ENCODE measurements at regions not wholly inside any gene's neighbourhood (a gene's known extent, or its start where the extent isn't known, plus 50 kb on each side); places are given as distances from the start of the nearest gene placed in this dataset.

DNA sequence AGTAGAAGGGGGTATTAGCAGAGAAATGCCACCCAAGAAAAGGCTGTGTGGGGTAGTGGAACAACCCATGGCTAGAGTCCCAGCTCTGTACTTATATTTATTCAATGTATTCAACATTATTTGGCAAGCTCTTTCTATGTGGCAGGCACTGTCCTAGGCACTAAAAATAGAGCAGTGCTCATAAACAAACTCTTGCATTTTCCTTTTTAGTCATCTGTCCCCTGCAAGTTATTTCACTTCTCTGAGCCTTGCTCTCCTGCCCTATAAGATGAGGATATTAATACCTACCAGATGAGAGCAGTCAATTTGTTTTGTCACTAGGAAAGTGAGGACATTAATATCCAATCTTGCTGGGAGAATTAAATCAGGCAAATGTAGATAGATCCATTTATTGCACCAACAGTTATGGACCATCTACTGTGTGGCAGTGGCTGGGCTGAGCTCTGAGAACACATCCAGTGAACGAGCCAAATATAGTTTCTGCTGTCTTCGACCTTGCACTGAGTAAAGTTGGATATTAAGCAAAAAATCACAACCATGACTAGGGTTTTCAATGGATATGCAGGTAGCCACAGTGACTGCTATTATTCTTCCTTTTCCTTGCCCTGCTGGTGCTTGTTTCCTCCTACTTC is 314.3 kb upstream of the TBX3 start:
- DNase-seq (ENCODE audit: low read depth), result no peak

DNA sequence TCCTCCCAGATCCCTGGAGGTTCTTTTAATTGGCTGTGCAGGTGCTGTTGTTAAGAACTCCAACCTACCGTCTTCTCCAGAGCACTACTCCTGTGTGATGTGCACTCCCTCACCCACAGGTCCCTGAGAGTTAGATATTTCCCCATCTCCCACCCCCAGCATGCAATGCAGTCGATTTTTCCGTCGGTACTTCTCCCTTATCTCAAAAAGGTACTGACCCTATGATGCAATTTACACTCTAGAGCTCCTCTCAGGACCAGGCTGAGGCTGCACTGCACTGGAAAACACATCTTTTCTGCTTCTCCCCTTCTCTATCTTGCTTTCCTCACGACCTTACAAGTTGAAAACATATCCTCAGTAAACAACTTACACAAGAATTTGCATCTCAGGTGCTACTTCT is 312.4 kb upstream of the TBX3 start:
- DNase-seq (ENCODE audit: low read depth), result no peak

DNA sequence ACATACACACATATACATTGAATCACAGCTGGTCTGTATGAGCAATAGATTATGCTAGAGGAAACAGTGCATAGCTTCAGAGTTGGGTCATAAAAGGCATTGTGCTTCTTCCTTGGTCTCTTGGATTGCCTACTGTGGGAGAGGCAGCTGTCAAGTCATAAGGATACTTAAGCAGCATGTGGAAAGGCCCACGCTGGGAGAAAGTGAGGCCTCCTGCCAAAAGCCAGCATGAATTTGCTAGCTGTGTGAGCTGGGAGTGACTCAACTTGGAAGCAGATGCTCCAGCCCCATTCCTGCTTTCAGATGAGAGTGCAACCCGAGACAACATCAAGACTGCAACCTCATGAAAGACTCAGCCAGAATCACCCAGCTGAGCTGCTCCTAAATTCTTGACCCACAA is 311.9 kb upstream of the TBX3 start:
- DNase-seq (ENCODE audit: low read depth), result peak; percentile 78

DNA sequence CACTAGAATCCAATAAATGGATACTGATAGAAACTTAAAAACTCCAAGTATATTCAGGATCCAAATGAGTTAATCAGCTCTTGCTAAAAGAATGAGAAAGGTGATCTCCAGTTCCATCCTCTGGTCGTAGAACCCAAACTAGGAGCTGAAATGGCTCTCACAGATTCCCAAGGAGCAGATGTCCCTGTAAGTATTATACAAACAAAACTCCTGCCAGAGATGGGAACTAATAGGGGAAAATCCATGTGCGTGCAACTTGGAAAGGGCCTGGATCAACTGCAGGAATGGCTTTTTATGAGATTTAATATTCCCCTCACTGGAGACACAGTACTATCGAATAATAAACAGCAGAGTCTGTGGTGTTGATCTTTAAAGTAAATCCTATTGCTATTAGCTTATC is 309.2 kb upstream of the TBX3 start:
- no peak for DNase-seq (ENCODE audit: low read depth)

DNA sequence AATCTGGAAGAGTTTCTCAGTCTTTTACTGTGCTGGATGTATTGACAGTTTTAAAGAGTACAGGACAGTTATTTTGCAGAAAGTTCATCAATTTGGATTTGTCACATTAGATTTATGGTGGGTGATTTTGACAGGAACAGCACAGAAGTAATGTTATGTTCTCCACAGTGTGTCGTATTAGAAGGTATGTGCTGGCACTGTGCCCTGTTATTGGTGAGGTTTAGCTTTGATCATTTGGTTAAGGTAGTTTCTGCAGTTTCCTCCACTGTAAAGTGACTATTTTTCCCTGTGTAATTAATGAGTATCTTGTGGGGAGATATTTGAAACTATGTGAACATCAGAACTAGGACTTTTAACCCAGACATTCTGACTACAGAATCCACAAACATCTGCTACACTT is 308.5 kb upstream of the TBX3 start:
- DNase-seq (ENCODE audit: low read depth), result no peak

DNA sequence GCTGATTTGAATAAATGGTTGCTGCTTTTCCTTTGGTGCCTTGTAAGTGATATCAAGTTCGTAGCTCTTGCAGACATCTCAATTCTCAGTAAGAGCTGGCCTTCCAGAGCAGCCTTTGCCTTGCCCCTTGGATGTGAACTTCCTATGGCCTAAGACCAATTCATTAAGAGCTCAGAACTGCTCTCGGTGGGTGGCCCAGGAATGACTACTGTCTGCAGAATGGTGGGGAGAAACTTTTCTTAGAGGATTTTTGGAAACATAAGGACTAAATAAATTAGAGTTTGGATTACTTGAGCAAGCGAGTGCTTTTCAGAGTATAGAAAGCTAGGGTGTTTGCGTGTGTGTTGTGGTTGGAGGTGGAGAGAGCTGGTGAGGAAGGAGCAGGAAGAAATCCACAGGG is 306.4 kb upstream of the TBX3 start:
- DNase-seq (ENCODE audit: low read depth), result no peak

DNA sequence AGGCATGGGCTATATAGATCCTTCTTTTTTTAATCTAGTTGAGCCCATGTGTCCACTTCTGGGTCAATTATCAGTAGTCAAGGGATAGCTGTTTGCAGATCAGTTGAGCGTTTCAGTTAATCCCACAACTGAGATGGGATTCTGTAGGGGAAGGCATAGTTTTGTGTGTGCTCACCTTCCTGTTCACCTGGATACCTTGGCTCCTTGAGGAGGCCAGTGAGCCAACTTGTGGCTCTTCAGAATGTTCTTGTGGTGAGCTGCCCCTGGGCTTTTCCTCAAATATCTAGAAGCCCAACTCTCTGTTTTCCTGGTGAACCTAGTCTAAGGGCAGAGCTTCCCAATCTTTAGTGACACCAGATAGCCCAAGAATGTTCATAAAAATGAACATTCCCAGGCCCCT is 302.9 kb upstream of the TBX3 start:
- no peak for DNase-seq (ENCODE audit: low read depth)

DNA sequence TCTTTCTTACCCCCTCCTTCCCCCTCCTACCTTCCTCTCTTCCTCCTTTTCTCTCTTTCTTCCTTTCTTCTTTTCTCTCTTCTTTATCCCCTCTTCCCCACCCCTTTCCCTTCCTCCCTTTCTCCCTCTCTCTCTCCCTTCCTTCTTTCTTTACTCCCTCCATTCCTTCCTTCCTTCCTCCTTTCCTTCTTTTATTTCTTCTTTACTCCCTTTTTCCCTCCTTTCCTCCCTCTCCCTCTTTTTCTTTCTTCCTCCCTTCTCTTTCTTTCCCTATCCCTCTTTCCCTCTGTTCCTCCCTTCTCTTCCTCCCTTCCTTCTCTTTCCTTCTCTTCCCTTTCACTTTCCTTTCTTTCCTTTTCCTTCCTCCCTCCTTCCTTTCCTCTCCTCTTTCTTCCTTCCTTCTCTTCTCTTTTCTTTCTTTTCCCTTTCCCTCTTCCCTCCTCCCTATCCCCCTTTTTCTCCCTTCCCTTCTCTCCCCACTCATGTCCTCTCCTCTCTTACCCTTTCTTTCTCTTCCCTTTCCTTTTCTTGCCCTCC is 302.3 kb upstream of the TBX3 start:
- DNase-seq (ENCODE audit: low read depth), result no peak

DNA sequence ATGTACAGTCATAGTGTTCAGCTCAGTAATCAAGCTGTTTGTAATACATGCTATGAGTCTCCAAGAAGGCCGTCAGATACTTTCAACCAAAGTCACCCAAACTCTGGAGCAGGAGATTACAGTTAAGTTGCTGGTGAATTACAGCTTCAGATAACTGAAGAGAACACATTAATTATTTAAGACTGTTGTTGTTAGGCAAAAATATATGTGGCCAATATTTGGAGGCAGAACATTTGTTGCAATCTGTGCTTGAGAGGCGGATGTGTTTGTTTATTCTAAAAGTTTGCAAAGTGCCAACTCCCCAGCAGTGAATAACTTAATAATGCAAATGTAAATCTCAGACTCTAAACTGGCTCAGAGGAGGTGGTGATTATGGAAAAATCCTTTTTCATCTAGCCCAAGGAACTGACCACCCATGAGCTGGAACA is 300.7 kb upstream of the TBX3 start:
- no peak for DNase-seq (ENCODE audit: low read depth)

DNA sequence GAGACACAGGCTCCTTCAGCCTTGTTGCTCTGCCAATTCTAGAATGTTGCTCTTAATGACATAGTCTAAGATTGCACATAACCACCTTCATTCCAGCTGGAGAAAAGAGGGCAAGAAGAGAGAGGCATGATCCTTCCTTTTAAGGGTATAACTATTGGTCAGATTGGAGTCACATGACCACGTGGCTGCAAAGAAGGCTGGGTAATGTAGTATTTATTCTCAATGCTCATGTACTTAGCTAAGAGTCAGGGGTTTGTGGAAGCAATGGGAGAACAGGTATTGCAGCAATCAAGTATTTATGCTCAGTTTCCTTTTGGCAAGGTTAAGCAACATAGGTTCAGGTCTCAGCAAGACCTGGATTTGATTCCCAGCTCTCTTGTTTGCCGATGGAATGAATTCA is 298.8 kb upstream of the TBX3 start:
- peak; percentile 27 for DNase-seq (ENCODE audit: low read depth)

DNA sequence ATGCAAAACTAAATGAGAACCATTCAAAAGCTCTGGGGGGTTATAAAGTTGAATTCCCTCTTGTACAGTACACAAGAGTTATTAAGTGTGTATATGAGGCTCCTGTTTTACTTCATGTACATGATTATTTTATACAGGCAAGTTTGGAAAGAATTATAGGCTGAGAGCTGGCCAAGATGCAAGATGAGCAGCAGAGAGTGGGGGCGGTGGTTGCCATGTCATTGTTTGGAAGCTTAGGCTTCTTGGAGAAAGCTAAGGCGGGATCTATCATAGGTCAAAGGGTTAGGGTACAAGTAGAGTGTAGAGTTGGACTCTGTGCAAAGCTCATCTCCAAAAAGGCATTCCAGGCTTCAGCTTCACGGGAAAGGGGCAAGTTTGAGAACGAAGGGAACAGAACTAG is 297.1 kb upstream of the TBX3 start:
- DNase-seq (ENCODE audit: low read depth), result no peak

DNA sequence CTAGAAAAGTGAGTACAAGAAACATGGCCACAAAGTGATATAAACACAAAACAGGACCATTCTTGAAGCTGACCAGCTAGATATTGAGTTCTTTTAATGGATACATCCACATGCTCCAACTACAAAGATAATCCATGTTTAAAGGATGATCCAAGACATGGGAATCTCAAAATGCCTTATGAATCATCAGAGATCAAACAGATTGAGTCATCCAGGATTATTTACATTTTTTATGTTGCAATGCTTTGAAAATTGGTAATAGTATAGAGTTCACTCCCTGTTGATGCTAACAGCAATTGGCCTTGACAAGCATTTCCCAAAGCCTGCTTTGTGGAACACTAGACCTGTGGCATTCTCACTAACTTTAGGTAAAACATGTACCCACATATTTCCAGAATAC is 293.0 kb upstream of the TBX3 start:
- peak; percentile 69 for DNase-seq (ENCODE audit: low read depth)

DNA sequence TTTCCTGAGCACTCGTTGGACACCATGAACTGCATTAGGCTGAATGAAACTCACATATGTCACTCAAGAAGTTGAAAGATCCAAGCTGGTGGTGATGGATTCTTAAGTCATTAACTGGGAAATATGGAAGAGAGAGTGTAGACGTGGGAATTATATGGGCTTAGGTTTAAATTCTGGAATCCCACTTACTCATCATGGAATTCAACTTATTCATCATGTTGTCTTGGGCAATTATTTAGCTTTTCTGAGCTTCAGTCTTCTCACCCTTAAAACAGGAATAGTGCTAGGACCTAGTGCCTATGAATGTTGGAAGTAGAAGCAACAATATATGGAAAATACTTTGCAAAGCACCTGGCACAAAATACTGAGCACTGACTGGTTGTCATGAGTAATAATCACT is 292.4 kb upstream of the TBX3 start:
- no peak for DNase-seq (ENCODE audit: low read depth)

DNA sequence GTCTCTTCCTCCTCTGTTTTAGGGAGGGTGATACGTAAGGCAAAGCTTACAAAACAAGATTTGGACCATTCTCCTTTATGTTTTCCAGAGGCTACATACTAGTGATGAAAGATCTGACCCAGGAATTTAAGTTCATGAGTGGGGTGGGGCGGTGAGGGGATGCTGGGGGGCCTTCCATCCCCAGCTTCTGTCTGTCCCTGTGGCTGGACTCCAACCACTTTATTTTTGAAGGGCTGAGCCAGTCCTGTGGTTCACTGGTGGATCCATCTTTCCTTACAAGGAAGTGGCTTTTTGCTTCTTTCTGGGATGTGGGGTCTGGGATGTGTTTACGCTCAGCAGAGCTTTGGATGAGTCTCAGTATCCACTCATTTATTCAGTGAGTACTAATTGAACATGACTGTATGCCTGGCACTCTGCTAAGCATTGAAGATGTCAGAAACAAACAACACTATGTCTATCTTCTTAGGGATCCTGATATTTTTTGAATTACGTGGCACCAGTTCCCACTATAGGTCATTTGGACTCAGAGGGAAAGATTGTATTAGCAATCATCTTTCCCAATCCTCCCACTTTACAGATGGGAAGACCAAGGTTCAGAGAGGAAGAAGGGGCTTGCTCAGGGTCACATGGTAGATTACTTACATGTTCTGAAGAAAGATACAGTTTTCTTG is 291.8 kb upstream of the TBX3 start:
- no peak for DNase-seq (ENCODE audit: low read depth)

DNA sequence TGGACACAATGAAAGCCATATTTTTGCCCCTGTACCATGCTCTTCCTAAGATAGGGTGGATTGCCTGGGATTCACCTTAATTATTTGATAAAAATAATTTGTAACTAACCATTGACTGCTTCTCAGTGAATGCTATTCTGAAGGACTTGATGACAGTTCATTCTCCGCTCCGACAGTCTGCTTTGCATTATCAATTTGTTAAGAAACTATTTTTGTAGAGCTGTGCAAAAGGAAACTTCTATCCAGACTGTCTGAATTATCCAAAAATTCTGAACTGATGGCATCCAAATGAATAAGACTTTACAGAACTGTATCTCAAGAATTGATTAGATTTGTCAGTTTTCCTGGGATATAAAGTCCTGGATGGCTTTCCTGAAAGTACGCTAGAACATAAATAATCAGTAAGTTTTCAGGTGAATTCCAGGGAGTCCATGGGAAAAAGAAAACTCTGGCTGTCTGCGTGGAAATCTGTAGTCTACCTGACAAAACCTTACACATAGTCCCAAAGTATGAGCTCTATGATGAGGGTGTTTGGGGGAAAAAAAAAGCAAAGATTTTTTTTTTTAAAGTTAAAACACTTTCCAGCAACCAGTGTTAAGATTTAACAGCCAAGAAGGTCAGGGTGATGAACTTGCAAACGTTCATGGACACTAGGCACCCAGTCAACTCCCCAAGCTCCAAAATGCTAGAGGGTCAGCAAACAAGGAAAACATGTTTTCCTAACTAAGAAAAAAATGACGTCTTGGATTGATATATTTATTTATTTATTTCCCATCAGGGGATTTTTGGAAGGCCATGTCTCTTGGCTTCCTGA is 291.1 kb upstream of the TBX3 start:
- DNase-seq (ENCODE audit: low read depth), result no peak

DNA sequence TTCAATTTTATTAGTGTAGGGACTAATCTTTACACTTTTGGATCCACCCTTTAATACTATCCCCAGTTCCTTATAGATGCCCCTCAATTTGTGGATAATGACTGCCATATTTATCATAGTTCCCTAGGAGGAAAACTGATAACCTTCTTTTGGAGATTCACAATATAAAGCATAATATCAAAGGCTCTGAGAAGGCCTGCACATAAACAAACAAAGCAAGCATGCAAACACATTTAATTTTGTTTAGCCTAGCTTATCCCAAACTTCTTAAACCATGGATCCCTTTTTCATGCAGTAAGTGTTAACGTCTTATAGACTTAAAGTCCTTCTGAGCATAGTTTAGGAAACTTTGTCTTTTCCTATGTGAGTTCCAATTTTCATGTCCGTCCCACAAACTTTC is 290.4 kb upstream of the TBX3 start:
- no peak for DNase-seq (ENCODE audit: low read depth)

DNA sequence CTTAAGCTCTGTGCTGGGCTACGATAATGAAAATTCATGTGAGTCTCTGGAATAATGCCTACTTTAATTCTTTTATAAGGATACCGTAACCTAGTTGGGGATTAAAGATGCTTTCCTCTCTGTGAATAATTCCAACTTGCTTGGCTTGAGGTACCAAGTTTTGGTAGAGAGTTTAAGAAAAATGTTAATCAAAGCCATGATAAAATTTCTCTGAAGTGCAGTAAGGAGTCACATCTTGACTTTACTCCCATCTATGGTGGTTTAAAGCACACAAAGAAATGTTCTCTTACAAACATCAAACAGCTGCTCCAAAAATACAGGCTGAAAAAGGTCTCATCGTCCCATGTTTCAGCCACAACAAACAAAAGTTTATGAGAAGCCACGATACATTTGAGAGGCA is 284.8 kb upstream of the TBX3 start:
- DNase-seq (ENCODE audit: low read depth), result no peak

DNA sequence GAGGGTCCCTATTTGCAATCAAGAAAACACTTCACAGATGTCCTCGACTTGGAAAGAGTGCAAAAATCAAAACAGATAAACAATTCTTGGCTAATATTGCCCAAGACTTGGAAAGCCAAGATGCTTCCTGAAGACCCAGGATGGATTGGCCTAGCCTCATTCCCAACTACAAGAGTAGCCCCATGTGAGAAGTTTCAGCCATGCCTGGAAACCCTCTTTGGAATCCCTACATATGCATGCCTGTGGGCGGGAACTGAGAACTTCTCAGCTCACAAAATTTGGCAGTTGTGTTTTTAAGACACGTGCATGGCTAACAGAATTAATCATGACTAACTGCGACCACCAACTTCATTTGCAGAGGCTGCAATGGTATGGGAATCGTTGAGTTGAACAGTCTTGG is 283.2 kb upstream of the TBX3 start:
- DNase-seq (ENCODE audit: low read depth), result no peak

DNA sequence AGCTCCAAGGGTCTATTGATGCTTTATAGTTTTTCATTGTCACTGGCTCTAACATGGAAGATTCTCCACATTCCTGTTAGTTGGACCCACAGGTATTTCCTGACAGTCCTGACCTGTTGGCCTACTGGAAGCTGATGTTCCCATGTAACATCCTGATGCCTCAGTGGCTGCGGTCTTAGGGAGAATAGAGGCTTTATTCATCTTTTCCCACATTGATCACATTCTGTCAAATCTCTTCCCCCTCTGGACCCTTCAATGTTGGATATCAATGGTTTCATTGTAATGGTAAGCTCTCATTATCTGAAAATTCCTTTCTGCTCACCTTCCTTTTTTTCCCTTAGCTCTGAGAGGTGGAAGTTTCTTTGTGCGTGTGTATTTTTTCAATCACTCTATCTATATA is 280.9 kb upstream of the TBX3 start:
- peak; percentile 65 for DNase-seq (ENCODE audit: low read depth)

DNA sequence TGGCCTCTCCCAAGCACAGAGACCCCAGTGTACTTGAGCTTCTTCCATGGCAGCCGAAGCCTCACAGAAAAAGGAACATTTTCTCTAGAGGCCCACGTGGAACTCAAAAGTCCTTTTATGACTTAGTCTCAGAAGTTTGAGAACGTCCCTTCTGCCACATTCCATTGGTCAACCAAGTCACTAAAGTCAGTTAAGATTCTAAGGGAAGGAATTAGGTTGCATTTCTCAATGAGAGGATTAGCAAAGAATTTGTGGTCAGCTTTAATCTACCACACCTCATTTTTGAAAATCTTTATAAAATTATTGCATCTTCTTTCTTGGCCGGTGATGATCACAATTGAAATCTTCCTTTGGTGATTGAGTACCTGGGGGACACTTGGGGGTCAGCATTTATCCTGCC is 279.9 kb upstream of the TBX3 start:
- peak; percentile 23 for DNase-seq (ENCODE audit: low read depth)

DNA sequence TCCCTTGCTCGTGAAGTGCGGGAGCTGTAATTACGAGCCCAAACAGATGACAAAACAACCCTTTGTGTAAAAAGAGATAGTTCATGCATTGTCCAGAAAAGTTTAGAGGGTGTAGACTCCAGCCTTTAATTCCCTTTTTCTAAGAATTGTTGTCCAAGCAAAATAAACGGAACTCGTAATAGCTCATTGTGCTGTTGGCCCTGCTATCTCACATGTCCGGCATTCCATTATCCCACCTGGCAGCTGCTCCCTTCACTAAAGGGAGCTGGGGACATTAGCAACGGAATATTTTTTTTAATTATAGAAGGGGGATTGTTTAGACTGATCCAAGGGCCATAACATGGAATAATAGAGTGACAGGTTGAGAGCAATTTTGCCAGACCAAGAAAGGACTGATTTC is 277.5 kb upstream of the TBX3 start:
- DNase-seq (ENCODE audit: low read depth), result no peak

DNA sequence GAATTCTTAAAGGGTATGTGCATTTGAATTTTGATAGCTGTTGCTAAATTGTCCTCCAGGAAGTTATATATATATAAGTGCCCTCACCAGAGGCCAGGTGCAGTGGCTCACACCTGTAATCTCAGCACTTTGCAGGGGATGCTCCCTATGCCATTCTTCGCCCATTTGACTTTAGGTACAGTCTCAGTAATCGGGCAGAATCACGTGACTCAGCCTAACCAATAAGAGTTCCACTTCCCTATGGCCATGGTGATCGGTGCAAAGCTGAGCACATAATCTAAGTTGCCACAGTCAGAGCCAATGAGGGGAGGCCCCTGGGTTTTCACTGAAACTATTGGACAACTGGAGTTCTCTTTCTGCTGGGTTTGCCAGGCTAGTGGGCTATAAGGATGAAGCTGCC is 274.6 kb upstream of the TBX3 start:
- no peak for DNase-seq (ENCODE audit: low read depth)

DNA sequence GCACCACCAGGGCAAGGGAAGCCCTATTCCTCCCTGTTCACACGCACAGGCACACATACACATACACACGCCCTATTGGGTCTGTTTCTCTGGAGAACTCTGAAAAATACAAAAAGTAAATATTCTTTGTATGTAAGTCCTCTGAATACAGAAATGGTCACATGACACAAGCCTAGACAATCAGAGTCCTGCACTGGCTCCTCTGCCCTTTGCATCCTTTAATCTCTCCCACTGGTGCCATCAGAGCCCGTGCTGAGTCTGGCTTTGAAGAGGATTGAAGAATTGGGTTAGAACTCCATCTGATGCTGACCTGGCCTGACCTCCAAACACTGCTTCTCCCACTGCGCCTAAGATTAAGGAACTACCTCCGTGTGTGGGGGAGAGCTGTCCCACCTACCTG is 273.2 kb upstream of the TBX3 start:
- no peak for DNase-seq (ENCODE audit: low read depth)

Data from HT1080 (cell line).